GM18499 (cell line): ENCODE measurements at regions not wholly inside any gene's neighbourhood (a gene's known extent, or its start where the extent isn't known, plus 50 kb on each side); places are given as distances from the start of the nearest gene placed in this dataset.

ENCODE experiments used
- ATAC-seq: cut with Tn5 transposase; IDR thresholded peaks from one replicate; pipeline ENCODE4 v1.9.1; 2021; ENCODE audit warnings: moderate number of reproducible peaks; ENCODE audit not compliant: insufficient read depth, unreplicated experiment

- no peak for ATAC-seq
Measured at GRCh38 chr3:56876916-56877315, 75.2 kb upstream of the ARHGEF3 start.

DNA sequence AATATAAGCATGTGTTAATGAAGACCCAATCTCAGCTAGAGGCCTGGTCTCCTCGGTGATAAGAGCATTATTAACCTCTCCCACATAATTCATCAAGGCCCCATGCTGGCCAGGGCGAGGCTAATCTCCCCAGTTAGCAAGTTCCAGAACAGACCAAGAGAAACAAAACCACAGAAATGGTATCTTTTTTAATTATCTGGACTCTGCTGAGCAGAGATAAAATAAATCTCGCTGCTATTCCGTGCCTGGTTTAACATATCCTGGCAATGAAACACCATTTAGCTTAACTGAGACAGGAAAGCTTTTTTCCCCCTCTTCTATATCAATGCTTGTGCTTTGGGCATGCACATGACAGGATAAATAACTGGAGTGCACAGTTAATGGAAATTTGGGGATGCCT lies 72.5 kb upstream of the ARHGEF3 start:
- no peak for ATAC-seq

DNA sequence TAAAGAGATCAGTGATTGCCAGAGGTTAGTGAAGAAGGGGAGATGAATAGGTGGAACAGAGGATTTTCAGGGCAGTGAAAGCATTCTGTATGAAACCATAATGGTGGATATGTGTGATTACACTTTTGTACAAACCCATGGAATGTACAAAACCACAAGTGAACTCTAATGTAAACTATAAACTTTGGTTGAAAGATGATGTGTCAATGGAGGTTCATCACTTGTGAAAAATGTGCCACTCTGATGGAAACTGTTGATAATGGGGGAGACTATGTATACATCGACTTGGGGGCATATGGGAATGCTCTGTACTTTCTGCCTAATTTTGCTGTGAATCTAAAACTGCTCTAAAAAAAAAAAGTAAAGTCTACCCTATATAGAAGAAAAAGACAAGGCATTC lies 68.7 kb upstream of the ARHGEF3 start:
- ATAC-seq = no peak

- ATAC-seq = no peak
Measured at GRCh38 chr3:56869157-56869889, 67.6 kb upstream of the ARHGEF3 start.

- no peak for ATAC-seq
Measured at GRCh38 chr3:56868706-56869105, 67.0 kb upstream of the ARHGEF3 start.

- no peak for ATAC-seq
Measured at GRCh38 chr3:56867671-56868070, 65.9 kb upstream of the ARHGEF3 start.

- ATAC-seq = no peak
Measured at GRCh38 chr3:56864918-56865524, 63.3 kb upstream of the ARHGEF3 start.

DNA sequence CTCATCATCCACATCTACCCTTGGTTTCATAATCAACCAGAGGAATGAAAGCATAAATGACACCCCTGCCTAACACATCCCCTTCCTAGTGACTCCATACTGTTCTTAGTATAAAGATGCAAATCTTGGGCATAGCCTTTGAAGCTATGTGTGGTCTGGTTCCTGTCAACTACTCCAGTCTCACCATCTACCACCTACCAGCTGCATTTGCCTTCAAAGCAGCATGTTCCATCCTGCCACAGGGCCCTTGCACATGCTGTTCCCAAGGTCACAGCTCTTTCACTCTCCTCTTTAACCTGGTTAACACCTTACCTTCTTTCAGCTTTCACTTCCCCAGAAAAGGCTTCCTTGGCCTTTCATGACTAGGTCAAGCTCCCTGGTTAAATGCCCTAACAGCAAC lies 62.3 kb upstream of the ARHGEF3 start:
- ATAC-seq = no peak

GRCh38 chr3:56862352-56863062 lies 60.8 kb upstream of the ARHGEF3 start:
- ATAC-seq = no peak

DNA sequence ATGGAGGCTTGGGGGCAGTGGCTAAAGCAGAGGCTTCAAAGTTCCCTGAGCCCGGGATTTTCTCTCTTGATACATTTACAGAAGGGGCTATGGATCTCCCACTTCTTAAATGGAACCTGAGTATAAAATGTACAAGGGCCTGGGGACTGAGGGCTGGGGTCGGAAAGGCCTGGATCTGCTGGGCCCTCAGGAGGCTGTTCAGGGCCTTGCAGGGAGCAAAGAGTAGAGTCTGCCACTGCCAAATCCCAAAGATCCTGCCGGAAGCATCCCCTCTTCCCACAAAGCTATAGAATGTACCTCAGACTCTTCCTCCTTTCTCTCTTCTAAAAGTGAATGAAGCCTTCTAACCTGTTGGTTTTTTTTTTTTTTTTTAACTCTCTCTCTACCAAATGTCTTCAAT lies 59.8 kb upstream of the ARHGEF3 start:
- no peak for ATAC-seq

DNA sequence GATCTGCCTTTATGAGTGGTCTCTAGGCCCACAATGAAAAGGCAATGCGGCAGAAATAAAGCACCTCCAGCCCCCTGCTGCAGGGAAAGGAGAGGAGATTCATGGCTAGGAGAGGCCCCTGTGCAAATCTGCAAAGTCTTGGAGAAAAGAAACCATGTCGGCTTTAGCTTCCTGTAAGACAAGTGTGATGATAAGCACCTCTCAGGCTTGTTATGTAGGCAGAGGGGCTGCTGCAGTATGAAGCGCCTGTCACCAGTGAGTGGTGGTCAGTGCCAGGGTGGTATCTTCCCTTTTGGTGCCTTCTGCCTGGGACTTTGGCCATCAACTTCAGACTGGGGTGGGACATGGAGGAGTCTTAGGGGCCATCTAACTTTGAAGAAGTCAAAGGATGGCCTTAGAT lies 59.2 kb upstream of the ARHGEF3 start:
- ATAC-seq = no peak

DNA sequence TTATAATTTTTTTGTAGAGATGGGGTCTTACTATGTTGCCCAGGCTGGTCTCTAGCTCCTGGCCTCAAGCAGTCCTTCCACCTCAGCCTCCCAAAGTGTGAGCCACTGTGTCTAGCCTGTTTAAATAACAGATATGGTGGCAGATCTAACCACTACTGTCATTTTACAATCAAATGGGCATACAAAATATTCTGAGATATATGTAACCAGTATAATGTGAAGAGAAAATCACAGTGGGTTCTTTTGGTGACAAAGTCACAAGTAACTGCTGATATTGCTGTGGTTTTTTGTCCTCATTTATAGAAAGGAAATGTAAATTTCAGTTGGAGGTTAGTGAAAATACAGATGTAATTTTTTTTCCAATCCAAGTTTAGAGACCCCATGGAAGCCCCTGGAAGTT lies 58.6 kb upstream of the ARHGEF3 start:
- ATAC-seq = no peak

DNA sequence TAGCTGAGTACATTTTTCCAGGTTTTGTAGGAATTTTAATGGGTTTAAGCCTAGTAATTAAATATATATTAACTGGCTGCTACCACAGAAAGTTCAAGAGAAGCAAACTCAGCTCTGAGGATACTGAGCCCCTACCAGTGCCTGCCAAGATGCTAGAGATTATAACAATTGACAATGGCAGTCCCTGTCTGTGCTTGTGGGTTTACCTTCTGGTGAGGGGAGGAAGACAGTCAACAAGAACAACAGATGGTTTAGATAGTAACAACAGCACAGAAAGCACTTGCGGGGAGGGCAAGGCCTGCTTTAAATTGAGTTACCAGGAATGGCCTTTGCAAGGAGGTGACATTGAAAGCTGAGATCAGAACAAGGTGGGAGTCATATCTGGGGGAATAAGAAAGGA lies 56.6 kb upstream of the ARHGEF3 start:
- no peak for ATAC-seq

GRCh38 chr3:56857178-56857577 lies 55.4 kb upstream of the ARHGEF3 start:
- ATAC-seq = no peak

GRCh38 chr3:56856752-56857151 lies 55.0 kb upstream of the ARHGEF3 start:
- no peak for ATAC-seq

GRCh38 chr3:56855856-56856512 lies 54.2 kb upstream of the ARHGEF3 start:
- no peak for ATAC-seq

DNA sequence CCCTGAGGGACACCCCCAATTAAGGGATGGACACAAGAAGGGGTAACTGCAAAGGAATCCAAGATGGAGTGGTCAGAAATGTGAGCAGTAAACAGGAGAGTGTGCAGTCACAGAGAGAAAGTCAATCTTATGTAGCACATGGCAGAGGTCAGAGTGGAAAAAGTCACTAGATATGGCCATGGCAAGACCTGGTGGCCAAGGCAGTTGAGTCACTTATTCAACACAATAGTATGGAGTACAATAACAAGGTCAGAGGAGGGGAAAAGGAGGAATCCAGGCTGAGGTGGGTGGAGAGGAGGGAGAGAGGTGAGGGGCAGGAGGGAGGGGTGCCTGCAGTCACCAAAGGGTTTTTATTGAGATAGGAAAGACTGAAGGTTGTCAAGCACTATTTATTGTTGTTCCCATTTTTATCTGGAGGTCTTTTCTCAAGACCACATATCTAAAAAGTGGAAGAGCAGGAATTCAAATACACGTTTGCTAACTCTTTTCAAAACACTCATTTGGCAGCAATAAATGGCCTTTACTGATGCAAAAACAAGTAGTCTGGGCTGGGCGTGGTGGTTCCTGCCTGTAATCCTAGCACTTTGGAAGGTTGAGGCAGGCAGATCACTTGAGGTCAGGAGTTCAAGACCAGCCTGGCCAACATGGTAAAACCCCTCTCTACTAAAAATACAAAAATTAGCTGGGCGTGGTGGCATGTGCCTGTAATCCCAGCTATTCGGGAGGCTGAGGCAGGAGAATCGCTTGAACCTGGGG lies 53.3 kb upstream of the ARHGEF3 start:
- ATAC-seq = no peak

DNA sequence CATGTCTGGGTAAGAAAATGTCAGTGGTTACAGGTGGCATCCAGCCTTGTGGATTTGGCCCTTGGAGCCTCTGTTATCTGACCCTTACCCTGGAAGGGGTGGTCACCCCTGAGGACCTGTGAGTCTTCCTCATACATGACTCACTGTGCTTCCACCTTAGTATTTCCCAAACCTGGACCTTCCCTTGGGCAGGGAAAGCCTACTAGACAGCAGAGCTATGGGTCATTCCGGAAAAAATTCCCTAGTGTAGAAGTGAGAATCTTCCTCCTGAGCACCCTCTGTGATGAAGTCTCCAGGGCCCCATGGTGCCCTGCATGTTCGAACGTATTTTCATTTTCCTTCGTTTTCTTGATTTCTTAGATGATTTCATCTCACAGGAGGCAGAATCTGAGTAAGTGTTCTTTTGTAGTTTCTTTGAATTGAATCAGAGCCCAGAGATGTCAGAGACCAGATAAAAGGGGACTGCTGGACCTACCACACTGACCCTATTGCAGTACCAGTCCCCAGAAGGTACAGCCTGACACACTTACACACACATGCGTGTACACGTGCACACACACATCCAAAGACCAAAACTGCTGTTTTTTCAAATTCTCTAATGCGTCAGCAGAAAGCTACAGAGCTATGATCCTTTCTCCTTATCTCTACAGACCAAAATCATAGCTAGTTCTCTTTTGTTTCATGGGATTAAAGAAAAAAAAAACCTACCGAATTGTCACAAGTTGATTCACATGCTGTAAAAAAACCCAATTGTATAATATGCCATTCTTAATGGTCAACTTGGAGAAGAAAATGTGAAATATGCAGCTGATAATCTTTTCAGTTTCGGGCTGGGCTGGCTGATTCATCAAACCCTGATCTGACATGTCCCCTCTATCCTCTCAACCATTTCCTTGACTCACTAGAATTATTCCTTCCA lies 50.5 kb upstream of the ARHGEF3 start:
- no peak for ATAC-seq
